ENCODE measurements at regions not wholly inside any gene's neighbourhood (a gene's known extent, or its start where the extent isn't known, plus 50 kb on each side); places are given as distances from the start of the nearest gene placed in this dataset.

DNA sequence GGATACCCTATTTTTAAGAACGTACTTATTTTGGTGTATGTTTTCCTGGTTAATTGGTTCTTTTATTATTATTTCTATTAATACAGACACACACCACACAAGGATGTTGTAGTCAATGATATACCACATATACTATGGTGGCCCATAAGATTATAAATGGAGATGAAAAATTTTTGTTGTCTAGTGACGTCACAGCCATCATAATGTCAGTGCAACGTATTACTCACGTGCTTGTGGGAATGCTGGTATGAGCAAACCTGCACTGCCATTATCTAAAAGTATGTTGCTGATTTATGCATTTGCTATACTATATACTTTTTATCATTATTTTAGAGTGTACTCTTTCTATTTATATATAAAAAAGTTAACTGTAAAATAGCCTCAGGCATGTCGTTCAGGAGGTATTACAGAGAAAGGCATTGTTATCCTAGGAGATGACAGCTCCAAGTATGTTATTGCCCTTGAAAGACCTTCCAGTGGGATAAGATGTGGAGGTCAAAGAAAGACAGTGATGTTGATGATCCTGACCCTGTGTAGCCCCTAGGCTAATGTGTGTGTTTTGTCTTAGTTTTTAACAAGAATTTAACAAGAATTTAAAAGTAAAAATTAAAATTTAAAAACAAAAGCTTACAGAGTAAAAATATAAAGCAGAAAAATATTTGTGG lies 65.6 kb upstream of the SGCD start:
- ChIA-PET POLR2A (no interaction called here), CTCF (no interaction called here)

DNA sequence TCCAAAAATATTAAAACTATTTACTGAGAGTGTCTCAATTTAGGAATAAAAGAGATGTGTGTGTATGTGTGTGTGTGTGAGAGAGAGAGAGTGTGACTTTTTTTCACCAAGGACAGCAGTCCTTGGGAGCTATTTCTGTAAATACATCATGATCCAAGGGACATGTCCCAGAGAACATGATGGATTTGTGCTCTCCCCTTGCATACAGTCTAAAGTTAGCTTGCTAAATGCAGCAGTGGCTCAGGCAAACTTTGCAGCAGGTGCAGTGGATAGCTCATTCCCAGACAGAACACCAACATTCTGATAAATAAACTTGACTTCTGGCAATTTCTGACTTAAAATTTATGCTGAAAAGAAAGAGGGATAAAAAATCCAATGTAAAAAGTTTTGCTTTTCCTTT lies 55.4 kb upstream of the SGCD start:
- ChIA-PET POLR2A (no interaction called here), CTCF (no interaction called here)

DNA sequence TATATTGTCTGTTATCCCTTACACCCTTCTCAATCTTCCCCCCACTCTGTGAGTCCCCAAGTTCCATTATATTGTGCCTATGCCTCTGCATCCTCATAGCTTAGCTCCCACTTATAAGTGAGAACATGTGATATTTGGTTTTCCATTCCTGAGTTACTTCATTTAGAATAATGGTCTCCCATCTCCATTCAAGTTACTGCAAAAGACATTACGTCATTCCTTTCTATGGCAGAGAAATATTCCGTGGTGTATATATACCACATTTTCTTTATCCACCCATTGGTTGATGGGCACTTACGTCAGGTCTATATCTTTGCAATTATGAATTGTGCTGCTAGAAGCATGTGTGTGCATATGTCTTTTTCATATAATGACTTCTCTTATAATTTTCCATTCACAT lies 54.8 kb upstream of the SGCD start:
- CTCF ChIA-PET: no interaction called here
- POLR2A ChIA-PET: no interaction called here

GRCh38 chr5:156273325-156273724 lies 53.6 kb upstream of the SGCD start:
- POLR2A ChIA-PET: no interaction called here

GRCh38 chr5:156274453-156274852 lies 52.5 kb upstream of the SGCD start:
- ChIA-PET CTCF (no interaction called here), POLR2A (no interaction called here)

More at GRCh38 chr5:156273325-156273724, 53.6 kb upstream of the SGCD start:
- CTCF ChIA-PET: no interaction called here
